ENCODE measurements at regions not wholly inside any gene's neighbourhood (a gene's known extent, or its start where the extent isn't known, plus 50 kb on each side); places are given as distances from the start of the nearest gene placed in this dataset.

- H3K79me1 ChIP-seq (ENCODE audit: insufficient read depth, low read depth, low read length, poor library complexity, severe bottlenecking): no peaks in the 10 kb centered on the region
- no peaks in the 10 kb centered on the region for H3K27me3 ChIP-seq (ENCODE audit: insufficient read depth, low read length)
- no peak overlapping the region for H4K91ac ChIP-seq (ENCODE audit: insufficient read length, low read depth, low read length)
- H2BK15ac ChIP-seq (ENCODE audit: low read depth, low read length): no peak overlapping the region
- H3K79me2 ChIP-seq (ENCODE audit: insufficient read depth, low read length): no peaks in the 10 kb centered on the region
- no peak for TF ChIP-seq CTCF (conservative IDR thresholded peaks at IDR 0.05)
- Mint-ChIP-seq H3K4me3 (no peak overlapping the region), H3K4me1 (peaks cover 24 to 39% of the 10 kb centered on the region in 2 experiments), H3K36me3 (ENCODE audit: insufficient read depth in 1 of 3, low read depth in 3 of 3) (peaks cover 0 to 11% (median 6%) of the 10 kb centered on the region in 3 experiments; a peak in 5 of 7 replicates), H3K9me3 (peaks cover 8 to 11% of the 10 kb centered on the region in 2 experiments), H3K27ac (no peak overlapping the region), H3K27me3 (ENCODE audit: low read depth) (no peaks in the 10 kb centered on the region; the same call in none of the 2 replicates)
- no peaks in the 10 kb centered on the region for H3K9me3 ChIP-seq (ENCODE audit: control insufficient read depth, low read depth, low read length)
- no peak overlapping the region for H3T11ph ChIP-seq (ENCODE audit: low read length)
- H3K18ac ChIP-seq (ENCODE audit: insufficient read length, low read depth, low read length): no peak overlapping the region
- H3K9ac ChIP-seq (ENCODE audit: extremely low read depth, insufficient read length, low read length): no peak overlapping the region
- H3K14ac ChIP-seq (ENCODE audit: insufficient read depth, low read length): no peak overlapping the region
- H2BK12ac ChIP-seq (ENCODE audit: insufficient read length, low read depth, low read length): no peak overlapping the region
- no peak overlapping the region for H3K27ac ChIP-seq (ENCODE audit: insufficient read length, low read depth, low read length)
- no peak overlapping the region for H2BK120ac ChIP-seq (ENCODE audit: low read depth, low read length, poor library complexity, severe bottlenecking)
- H3K4me2 ChIP-seq (ENCODE audit: insufficient read depth, insufficient read length, low read length): no peak overlapping the region
- no peaks in the 10 kb centered on the region for H4K20me1 ChIP-seq (ENCODE audit: control insufficient read depth, insufficient read depth, insufficient read length)
- DNase-seq: no peak
- H2BK5ac ChIP-seq (ENCODE audit: insufficient read length, low read length): no peak overlapping the region
- no peak overlapping the region for H3K56ac ChIP-seq (ENCODE audit: insufficient read length, low read depth, low read length)
- peaks cover 6% of the 10 kb centered on the region; the same call in 1 of the 2 replicates for H3K4me1 ChIP-seq (ENCODE audit: insufficient read depth, low read length)
- no peak overlapping the region for H2AK5ac ChIP-seq (ENCODE audit: insufficient read length, low read length)
- no peak overlapping the region for H2AFZ ChIP-seq (ENCODE audit: low read length)
- H2BK20ac ChIP-seq (ENCODE audit: low read depth, low read length, poor library complexity, severe bottlenecking): no peak overlapping the region
- H3K23me2 ChIP-seq (ENCODE audit: insufficient read length, low read depth, low read length, poor library complexity, severe bottlenecking): no peaks in the 10 kb centered on the region
- H4K5ac ChIP-seq (ENCODE audit: insufficient read length, low read depth, low read length): no peak overlapping the region
- H3K23ac ChIP-seq (ENCODE audit: insufficient read length, low read depth, low read length): no peak overlapping the region
- H4K8ac ChIP-seq (replicated peaks; ENCODE audit: insufficient read length, low read depth, low read length): no peak overlapping the region
- no peak overlapping the region for H3K4ac ChIP-seq (ENCODE audit: low read depth, low read length)
Measured at GRCh38 chr4:14400307-14400706, 602.0 kb upstream of the CPEB2 start.

Measured in H9 (cell line).